GM21619 (cell line): ENCODE measurements at regions not wholly inside any gene's neighbourhood (a gene's known extent, or its start where the extent isn't known, plus 50 kb on each side); places are given as distances from the start of the nearest gene placed in this dataset.

Experiments used
- ATAC-seq: cut with Tn5 transposase; IDR thresholded peaks from one replicate; pipeline ENCODE4 v1.9.1; 2021; ENCODE audit not compliant: unreplicated experiment

- no peak for ATAC-seq
Measured at GRCh38 chr12:78767264-78767981, 97.2 kb upstream of the SYT1 start.

DNA sequence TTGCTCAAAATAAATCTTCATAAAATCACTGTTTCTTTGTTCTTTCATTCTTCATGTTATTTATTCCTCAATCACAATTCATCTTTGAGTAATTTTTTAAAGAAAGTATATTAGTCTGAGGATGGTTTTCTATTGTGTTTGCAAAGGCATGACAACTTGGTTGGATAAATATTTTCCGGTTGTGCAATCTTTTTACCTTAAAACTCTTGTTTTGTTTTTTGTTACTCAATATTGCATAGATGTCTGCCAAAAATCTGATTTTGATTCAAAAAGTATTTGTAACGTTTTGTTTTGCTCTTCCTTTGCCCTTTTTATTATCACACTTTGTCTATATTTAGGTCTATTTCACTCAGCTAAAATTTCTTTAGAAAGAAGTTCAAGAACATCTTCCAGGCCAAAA, 86.2 kb upstream of the SYT1 start:
- ATAC-seq = no peak

- no peak for ATAC-seq
Measured at GRCh38 chr12:78787576-78787975, 77.0 kb upstream of the SYT1 start.

- ATAC-seq = no peak
Measured at GRCh38 chr12:78790148-78790547, 74.4 kb upstream of the SYT1 start.

DNA sequence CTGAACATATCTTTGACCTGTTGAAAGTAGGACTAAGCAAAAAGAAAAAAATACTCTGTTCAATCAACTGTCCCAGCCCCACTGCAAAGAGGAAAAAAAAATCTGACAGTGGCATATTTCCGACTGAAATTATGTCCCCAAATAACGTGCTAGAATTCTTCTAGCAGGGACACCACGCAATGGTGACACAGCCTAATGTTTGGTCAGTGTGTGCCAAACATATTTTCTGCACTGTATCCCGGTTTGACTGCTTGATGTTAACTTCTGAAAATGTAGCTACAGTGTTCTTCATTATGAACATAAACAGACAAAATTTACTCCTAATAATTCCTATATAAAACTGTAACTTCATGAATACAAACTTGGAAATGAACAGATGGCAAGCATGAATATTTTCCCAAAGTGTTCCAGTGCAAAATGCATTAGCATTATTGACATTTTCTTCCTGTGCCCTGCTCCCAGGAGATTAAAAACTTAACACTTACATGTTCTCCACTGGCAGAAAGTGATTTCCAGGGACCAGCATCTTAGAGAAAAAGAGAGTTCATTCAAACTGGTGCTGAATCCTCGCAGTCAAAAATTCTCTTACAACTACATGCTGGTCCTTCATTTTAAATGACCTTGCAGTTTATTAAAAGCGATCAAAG, 72.4 kb upstream of the SYT1 start:
- ATAC-seq = no peak

DNA sequence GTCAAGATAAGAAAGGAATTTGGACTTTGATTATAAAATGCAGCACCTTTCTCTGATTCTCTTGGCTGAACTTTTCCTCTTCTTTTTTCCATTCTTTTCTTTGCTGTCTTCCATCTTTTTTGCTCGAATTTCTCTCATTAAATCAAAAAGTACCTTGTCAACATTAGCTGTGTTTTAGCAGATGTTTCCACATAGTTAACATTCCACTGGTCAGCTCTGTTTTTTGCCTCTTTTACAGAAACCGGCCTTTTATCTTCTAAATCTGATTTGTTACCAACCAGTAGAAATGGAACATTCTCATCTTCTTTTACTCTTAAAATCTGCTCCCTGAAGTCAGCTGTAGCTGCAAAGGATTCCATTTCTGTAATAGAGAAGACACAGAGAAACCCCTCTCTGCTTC, 71.1 kb upstream of the SYT1 start:
- no peak for ATAC-seq

- ATAC-seq = no peak
Measured at GRCh38 chr12:78793982-78794381, 70.6 kb upstream of the SYT1 start.

GRCh38 chr12:78795934-78796445, 68.6 kb upstream of the SYT1 start:
- no peak for ATAC-seq

DNA sequence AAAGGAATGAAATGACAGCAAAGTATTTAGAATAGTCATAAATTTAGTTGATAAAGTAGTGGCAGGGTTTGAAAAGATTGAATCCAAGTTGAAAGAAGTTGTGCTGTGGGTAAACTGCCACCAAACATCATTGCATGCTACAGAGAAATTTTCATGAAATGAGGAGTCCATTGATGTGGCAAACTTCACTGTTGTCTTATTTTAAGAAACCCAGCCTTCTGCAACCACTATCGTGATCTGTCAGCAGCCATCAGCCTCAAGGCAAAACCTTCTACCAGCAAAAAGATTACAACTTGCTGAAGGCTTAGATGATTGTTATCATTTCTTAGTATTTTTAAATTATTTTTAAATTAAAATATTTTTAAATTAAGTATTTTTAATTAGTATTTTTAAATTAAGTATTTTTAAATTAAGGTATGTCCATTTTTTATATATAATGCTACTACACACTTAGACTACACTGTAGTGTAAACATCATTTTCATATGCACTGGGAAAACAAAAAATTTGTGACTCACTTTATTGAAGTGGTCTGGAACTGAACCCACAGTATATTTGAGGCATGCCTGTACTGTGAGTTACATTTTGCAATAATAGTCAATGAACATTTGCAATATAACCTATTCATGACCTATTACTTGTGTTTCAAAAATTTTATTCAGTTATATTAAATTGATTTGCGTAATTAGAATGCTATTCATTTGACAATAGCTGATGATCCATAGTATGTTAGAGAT, 67.2 kb upstream of the SYT1 start:
- no peak for ATAC-seq

DNA sequence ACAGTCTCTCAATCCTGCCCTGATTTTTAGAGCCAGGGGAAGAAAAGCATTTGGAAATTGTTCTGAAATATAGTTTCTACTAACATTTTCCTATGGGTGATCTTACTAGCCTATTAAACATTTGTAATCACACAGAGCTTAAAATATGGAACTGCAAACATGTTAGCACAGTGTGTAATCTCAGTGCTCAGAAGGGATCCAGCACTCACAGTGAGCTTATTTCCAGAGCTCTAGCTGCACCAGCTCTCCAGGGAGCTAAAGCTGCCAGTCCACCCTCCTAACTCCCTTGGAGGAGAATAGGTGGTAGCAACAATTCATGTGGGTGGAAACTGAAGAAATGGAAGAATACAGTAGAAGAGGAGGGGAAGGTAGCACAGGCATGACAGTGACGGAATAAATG, 64.9 kb upstream of the SYT1 start:
- ATAC-seq = no peak

GRCh38 chr12:78802593-78802992, 62.0 kb upstream of the SYT1 start:
- no peak for ATAC-seq

- ATAC-seq = no peak
Measured at GRCh38 chr12:78804262-78804661, 60.3 kb upstream of the SYT1 start.
